ENCODE measurements at regions not wholly inside any gene's neighbourhood (a gene's known extent, or its start where the extent isn't known, plus 50 kb on each side); places are given as distances from the start of the nearest gene placed in this dataset.

- TF ChIP-seq POLR2A (IDR thresholded peaks at IDR 0.05) (no peak), CTCF (IDR thresholded peaks at IDR 0.05) (no peak)
Measured at GRCh38 chr18:37641573-37641972, 76.0 kb upstream of the CELF4 start.
